Spinal cord (tissue), 9 donors: ENCODE measurements at regions not wholly inside any gene's neighbourhood (a gene's known extent, or its start where the extent isn't known, plus 50 kb on each side); places are given as distances from the start of the nearest gene placed in this dataset.

Experiments used
- DNase-seq, 6 donors: peaks; one replicate each; pipeline versions ENCODE4 v3.0.0 to v3.0.0-alpha.2; 2013 to 2015; ENCODE audit warnings: low spot score in 6 of 6, low read depth in 4 of 6
- H3K27ac ChIP-seq: one replicate; pipeline ENCODE4 v1.5.1; 2013; ENCODE audit warnings: low read depth, low read length, control low read depth
- H3K27me3 ChIP-seq: one replicate; pipeline ENCODE4 v1.6.1; 2013; ENCODE audit warnings: low read length; ENCODE audit not compliant: control insufficient read depth, insufficient read depth
- H3K36me3 ChIP-seq: one replicate; pipeline ENCODE4 v1.6.1; 2013; ENCODE audit warnings: low read length; ENCODE audit not compliant: control insufficient read depth, insufficient read depth
- H3K4me1 ChIP-seq: one replicate; pipeline ENCODE4 v1.6.1; 2013; ENCODE audit warnings: low read length; ENCODE audit not compliant: control insufficient read depth, insufficient read depth
- H3K4me3 ChIP-seq: one replicate; pipeline ENCODE4 v1.5.1; 2013; ENCODE audit warnings: low read depth, low read length, control low read depth
- H3K9me3 ChIP-seq: one replicate; pipeline ENCODE4 v1.6.1; 2013; ENCODE audit warnings: low read length; ENCODE audit not compliant: control insufficient read depth, insufficient read depth
- WGBS: methylation state at CpG from one replicate; pipeline ENCODE4 v1.1.5; 2013; ENCODE audit warnings: missing lambda C conversion rate; ENCODE audit not compliant: insufficient coverage; 5-methylcytosine and 5-hydroxymethylcytosine counted together
- donor health status: healthy.

DNA sequence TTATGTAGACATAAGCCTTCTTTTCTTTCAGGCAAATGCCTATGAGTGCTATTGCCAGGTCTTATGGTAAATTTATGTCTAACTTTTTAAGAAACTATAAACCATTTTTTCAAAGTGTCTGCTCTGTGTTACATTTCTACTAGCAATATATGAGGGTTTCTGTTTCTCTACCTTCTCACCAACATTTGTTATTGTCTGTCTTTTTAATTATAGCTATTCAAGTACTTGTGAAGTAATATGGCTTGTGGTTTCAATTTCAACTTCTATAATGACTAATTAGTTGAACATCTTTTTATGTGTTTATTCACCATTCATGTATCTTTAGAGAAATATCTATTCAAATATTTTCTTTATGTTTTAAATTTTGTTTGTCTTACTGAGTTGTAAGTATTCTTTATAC, 213.1 kb upstream of the MC4R start:
- no peaks in the 10 kb centered on the region for H3K36me3 ChIP-seq
- DNase-seq = no peak
- no peaks in the 10 kb centered on the region for H3K27me3 ChIP-seq
- H3K4me3 ChIP-seq = no peak overlapping the region
- H3K9me3 ChIP-seq = no peaks in the 10 kb centered on the region
- H3K4me1 ChIP-seq = no peaks in the 10 kb centered on the region
- no peak overlapping the region for H3K27ac ChIP-seq

DNA sequence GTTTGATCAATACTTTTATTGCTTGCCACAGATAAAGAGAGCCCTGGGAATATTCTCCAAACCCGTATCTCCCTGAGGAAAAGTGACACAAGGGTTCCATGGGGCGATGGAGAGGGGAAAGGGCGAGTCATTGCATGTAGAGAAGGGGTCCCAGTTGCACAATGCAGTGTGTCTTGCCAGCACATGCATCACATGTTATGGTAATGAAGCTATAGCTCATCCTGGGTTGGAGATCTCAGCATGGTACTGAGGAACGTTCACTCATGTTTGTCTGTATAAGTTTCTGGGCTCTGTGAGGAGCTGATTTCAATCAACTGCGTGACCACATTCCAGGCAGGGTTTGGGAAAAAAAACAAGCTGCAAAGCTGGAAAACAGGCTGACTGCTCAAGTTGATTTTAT, 220.7 kb upstream of the MC4R start:
- no peaks in the 10 kb centered on the region for H3K4me1 ChIP-seq
- H3K27ac ChIP-seq = no peak overlapping the region
- H3K4me3 ChIP-seq = no peak overlapping the region
- no peak for DNase-seq
- H3K27me3 ChIP-seq = no peaks in the 10 kb centered on the region
- H3K9me3 ChIP-seq = no peaks in the 10 kb centered on the region
- no peaks in the 10 kb centered on the region for H3K36me3 ChIP-seq
- WGBS = 58% methylated on average over 4 of the region's 5 CpGs

DNA sequence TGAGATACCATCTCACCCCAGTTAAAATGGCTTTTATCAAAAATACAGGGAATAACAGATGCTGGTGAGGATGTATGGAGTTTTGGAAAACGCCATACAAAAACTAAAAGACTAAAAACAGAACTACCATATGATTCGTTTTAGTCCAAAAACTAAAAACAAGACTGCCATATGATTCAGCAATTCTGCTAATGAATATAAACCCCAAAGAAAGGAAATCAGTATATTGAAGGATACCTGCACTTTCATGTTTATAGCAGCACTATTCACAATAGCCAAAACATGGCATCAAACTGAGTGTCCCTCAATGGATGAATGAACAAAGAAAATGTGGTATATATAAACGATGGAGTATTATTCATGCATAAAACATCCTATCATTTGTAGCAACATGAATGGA, 224.4 kb upstream of the MC4R start:
- Histone ChIP-seq H3K9me3 (no peaks in the 10 kb centered on the region), H3K27me3 (no peaks in the 10 kb centered on the region), H3K4me3 (no peak overlapping the region), H3K4me1 (no peaks in the 10 kb centered on the region), H3K27ac (no peak overlapping the region), H3K36me3 (no peaks in the 10 kb centered on the region)
- DNase-seq = no peak
- WGBS = no CpG with 5 or more reads among the region's 3 CpGs

DNA sequence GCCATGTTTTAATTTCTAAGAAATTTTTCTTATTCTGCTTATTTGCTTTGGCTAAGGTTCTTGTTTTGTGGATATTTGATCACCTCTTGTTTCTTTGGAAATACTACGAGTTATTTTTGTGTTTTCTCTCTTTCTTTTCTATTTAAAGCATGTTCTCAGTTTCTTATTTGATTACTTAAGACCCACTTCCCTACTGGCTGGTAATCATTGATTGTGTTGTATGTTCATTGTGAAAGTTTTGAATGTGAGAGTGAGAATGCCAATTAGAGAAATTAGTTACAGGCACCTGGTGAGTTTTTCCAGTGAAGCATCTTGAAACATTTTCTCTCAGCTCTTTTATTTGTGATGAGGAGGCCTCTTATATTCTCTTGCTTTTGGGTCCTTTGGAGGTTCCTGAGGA, 226.7 kb upstream of the MC4R start:
- Histone ChIP-seq H3K9me3 (no peaks in the 10 kb centered on the region), H3K36me3 (no peaks in the 10 kb centered on the region), H3K4me1 (no peaks in the 10 kb centered on the region), H3K4me3 (no peak overlapping the region), H3K27ac (no peak overlapping the region), H3K27me3 (no peaks in the 10 kb centered on the region)
- no CpG with 5 or more reads among the region's 1 CpG for WGBS
- no peak for DNase-seq

DNA sequence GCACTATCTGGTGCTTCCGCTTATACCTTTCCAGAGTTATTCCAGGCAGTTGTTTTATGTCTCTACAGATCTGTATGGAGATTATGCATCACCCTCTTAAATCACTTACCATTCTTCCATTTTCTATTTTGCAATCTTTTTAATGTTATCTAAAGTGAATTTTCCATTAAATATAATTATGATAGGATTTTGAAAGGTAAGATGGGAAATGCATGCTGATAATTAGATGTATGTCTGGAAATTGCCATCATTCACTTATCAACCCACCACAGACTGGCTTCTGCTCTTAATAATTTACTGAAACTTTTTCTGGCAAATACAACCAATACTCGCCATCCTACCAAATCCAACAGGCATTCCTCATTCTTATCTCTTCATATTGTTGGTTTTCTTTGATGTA, 227.4 kb upstream of the MC4R start:
- Histone ChIP-seq H3K27me3 (no peaks in the 10 kb centered on the region), H3K4me1 (no peaks in the 10 kb centered on the region), H3K4me3 (no peak overlapping the region), H3K36me3 (no peaks in the 10 kb centered on the region), H3K27ac (no peak overlapping the region), H3K9me3 (no peaks in the 10 kb centered on the region)
- WGBS = 100% methylated on average over 1 of the region's 2 CpGs
- no peak for DNase-seq

DNA sequence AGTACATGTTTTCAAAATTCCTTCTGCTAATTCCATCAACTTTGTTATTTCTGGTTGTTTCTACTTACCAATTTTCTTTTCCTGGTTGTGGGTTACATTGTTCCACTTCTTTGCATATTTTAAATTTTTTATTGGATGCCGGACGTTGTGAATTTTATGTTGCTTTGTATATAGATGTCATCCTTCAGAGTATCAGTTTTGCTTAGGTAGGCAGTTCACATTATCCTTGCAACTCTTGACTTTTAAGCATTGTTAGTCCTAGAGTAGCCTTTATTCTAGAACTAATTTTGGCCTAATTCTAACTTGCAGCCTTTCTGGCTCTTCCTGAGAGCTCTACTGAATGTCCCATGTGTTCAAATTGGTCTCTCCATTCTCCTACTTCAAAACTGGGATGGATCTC, 228.7 kb upstream of the MC4R start:
- H3K9me3 ChIP-seq = no peaks in the 10 kb centered on the region
- no peak for DNase-seq

DNA sequence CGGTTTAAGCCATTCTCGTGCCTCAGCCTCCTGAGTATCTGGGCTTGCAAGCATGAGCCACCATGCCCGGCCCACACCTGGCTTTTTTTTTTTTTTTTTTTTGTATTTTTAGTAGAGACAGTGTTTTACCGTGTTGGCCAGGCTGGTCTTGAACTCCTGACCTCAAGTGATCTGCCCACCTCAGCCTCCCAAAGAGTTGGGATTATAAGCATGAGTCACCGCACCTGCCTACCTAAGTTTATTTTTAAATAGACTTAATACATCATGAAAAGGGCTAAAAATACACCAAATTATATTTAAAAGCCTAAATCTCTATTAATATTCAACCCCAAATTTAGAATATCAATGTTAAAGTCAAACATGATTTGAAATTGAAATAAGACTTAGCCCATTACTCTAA, 250.8 kb upstream of the MC4R start:
- Histone ChIP-seq H3K4me3 (no peak overlapping the region), H3K9me3 (no peaks in the 10 kb centered on the region), H3K27ac (no peak overlapping the region), H3K27me3 (no peaks in the 10 kb centered on the region), H3K4me1 (no peaks in the 10 kb centered on the region), H3K36me3 (no peaks in the 10 kb centered on the region)
- WGBS = no CpG with 5 or more reads among the region's 5 CpGs
- DNase-seq = no peak

More for the DNA sequence above, 228.7 kb upstream of the MC4R start:
- Histone ChIP-seq H3K36me3 (no peaks in the 10 kb centered on the region), H3K4me3 (no peak overlapping the region), H3K4me1 (no peaks in the 10 kb centered on the region), H3K27ac (no peak overlapping the region), H3K27me3 (no peaks in the 10 kb centered on the region)
- no CpG with 5 or more reads among the region's 2 CpGs for WGBS

DNA sequence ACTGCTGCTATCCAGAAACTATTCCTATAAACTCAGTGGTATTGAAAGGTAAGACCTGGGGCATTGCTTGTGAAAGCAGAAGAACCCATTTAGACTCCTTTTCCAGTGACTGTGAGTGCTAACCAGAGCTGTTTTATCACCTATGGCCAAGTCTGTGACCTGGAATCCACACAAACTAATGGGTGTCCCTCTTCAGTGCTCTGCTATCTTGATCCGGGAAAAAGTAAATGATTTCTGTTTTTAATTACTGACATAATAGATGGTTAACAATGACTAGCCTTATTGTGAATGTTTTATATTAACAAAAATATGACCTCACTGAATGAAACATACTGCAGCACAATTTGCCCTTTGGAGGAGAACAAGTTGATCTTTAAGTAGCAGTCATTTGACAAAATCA, 251.6 kb upstream of the MC4R start:
- no CpG with 5 or more reads among the region's 1 CpG for WGBS
- no peak for DNase-seq
- H3K4me1 ChIP-seq = no peaks in the 10 kb centered on the region
- H3K27me3 ChIP-seq = no peaks in the 10 kb centered on the region
- no peak overlapping the region for H3K4me3 ChIP-seq
- H3K36me3 ChIP-seq = no peaks in the 10 kb centered on the region
- H3K9me3 ChIP-seq = no peaks in the 10 kb centered on the region
- H3K27ac ChIP-seq = no peak overlapping the region

DNA sequence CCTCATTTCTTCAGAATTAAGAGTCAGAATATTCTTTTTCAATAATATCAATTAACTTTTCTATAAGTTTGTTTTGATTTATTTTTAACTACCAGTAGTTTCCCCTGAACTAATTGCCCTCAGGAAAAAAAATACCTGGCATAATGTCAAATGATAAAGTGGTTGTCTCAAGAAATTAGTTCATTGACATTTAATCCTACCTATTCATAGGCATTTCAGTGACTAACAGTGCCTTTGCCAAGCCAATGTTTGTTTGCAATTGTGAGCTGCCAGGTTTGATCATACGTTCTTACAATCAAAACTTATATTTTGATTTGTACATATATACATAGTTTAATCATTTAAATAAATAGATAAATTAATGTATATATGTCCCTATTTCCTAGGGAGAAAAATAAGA, 267.3 kb upstream of the MC4R start:
- H3K36me3 ChIP-seq = no peaks in the 10 kb centered on the region
- no peak for DNase-seq
- no peak overlapping the region for H3K4me3 ChIP-seq
- no peaks in the 10 kb centered on the region for H3K4me1 ChIP-seq
- no peaks in the 10 kb centered on the region for H3K27me3 ChIP-seq
- no CpG with 5 or more reads among the region's 1 CpG for WGBS
- H3K27ac ChIP-seq = no peak overlapping the region
- H3K9me3 ChIP-seq = no peaks in the 10 kb centered on the region

DNA sequence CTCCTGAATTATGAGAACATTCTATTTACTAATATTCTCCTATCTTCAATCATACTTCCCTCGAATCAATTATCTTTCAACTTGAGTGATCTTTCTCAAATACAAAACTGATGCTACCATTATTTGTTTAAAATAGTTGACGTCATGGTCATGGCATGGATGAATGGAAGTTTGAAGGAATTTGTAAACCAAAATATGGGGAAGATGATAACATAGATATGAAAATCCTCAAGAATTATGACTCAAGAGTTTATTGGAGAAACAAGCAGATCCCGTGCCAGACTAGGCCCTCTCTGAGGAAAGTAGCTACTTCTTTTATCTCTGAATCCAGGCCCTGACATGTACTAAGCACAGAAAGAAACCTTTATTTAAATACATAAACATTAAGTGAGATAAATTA, 270.4 kb upstream of the MC4R start:
- no peak for DNase-seq
- Histone ChIP-seq H3K4me1 (no peaks in the 10 kb centered on the region), H3K27ac (no peak overlapping the region), H3K9me3 (no peaks in the 10 kb centered on the region), H3K4me3 (no peak overlapping the region), H3K27me3 (no peaks in the 10 kb centered on the region), H3K36me3 (no peaks in the 10 kb centered on the region)
- WGBS = no CpG with 5 or more reads among the region's 3 CpGs

DNA sequence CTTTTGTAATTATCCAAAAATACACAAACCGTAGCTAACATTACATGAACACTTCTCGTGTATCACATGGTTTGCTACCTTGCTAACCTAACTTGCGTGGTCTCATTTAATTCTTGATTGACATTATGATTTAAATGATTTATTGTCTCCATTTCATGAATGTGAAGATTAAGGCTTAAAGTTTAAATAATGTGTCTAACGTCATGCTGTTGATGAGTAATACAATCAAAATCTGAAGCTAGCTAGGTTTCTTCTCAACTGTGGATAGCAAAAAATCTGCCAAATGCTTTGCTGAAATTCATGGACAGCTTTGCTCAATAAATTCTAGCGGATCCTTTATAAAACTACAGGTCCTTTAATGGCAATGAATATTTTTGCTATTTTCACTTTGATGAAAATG, 274.1 kb upstream of the MC4R start:
- H3K36me3 ChIP-seq = no peaks in the 10 kb centered on the region
- H3K9me3 ChIP-seq = no peaks in the 10 kb centered on the region
- no peak overlapping the region for H3K27ac ChIP-seq
- 75% methylated on average over 2 of the region's 5 CpGs for WGBS
- H3K4me3 ChIP-seq = no peak overlapping the region
- DNase-seq = no peak
- no peaks in the 10 kb centered on the region for H3K4me1 ChIP-seq
- H3K27me3 ChIP-seq = no peaks in the 10 kb centered on the region
